Endothelial cell of umbilical vein (primary cell): ENCODE measurements at regions not wholly inside any gene's neighbourhood (a gene's known extent, or its start where the extent isn't known, plus 50 kb on each side); places are given as distances from the start of the nearest gene placed in this dataset.

Source experiments
- BruUV-seq: library from RNA; stranded (reverse); fragments of 400-500 nt; replicated peaks from 2 replicates; lab custom pipeline; 2021; lab: Mats Ljungman, UMichigan
- CTCF ChIA-PET: fragments of 300-600, 350-600 bp; sonication (Branson Sonifier 250); formaldehyde crosslinking; loops from one replicate; lab custom pipeline; 2021; ENCODE audit warnings: antibody characterized with exemption, inconsistent platforms; lab: Charles Lee
- POLR2A ChIA-PET: fragments of 300-600, 350-600 bp; sonication (Branson Sonifier 250); formaldehyde crosslinking; loops from one replicate; lab custom pipeline; 2021; ENCODE audit warnings: antibody characterized with exemption, inconsistent platforms; lab: Charles Lee
- DNase-seq: peaks from one replicate; pipeline ENCODE4 v3.0.0-alpha.2; 2011; ENCODE audit warnings: low read depth, low spot score
- FAIRE-seq: peaks from 2 replicates; lab custom pipeline; 2011; peaks lifted over from hg19 to GRCh38; lab: Jason Lieb, UNC
- H2AFZ ChIP-seq: 2 replicates; pipeline ENCODE4 v1.6.0; 2012; ENCODE audit warnings: low read depth, low read length, control low read depth, inconsistent platforms
- H3K27ac ChIP-seq: 2 replicates; pipeline ENCODE4 v1.5.1; 2011; ENCODE audit warnings: low read depth, mild to moderate bottlenecking, control low read depth, low read length, moderate library complexity; ENCODE audit not compliant: insufficient read depth
- H3K27me3 ChIP-seq, 2 experiments: 2 replicates each; pipeline versions ENCODE4 v1.6.0 to v1.6.1; 2011; ENCODE audit warnings: low read length in 2 of 2, mixed read lengths in 1 of 2; ENCODE audit not compliant: control insufficient read depth in 2 of 2, insufficient read depth in 2 of 2
- H3K36me3 ChIP-seq, 2 experiments: 2 replicates in 1 of 2; 3 replicates in 1 of 2; pipeline ENCODE4 v1.5.1; 2011; ENCODE audit warnings: low read length in 2 of 2, mild to moderate bottlenecking in 1 of 2, moderate library complexity in 1 of 2; ENCODE audit not compliant: control insufficient read depth in 2 of 2, insufficient read depth in 2 of 2; ENCODE audit errors: extremely low read depth in 1 of 2
- H3K4me1 ChIP-seq: 3 replicates; pipeline ENCODE4 v1.5.1; 2011; ENCODE audit warnings: mild to moderate bottlenecking, low read length; ENCODE audit not compliant: control insufficient read depth, insufficient read depth; ENCODE audit errors: extremely low read depth
- H3K4me2 ChIP-seq: 2 replicates; pipeline ENCODE4 v1.6.1; 2011; ENCODE audit warnings: low read length, control low read depth, mixed read lengths; ENCODE audit not compliant: insufficient read depth
- H3K4me3 ChIP-seq, 3 experiments: fragments of 200-600 bp in 1 of 3; sonication (generic), shearing (Covaris generic) in 1 of 3; replicated peaks in 1 of 3; 2 replicates each; pipeline ENCODE4 v1.5.1; 2011 to 2016; ENCODE audit warnings: control low read depth in 3 of 3, low read length in 3 of 3, mild to moderate bottlenecking in 2 of 3, inconsistent platforms in 1 of 3, low read depth in 1 of 3, moderate library complexity in 1 of 3; ENCODE audit not compliant: insufficient read depth in 1 of 3
- H3K79me2 ChIP-seq: 2 replicates; pipeline ENCODE4 v1.6.0; 2012; ENCODE audit warnings: low read length, inconsistent platforms; ENCODE audit not compliant: control insufficient read depth, insufficient read depth
- H3K9ac ChIP-seq: replicated peaks from 2 replicates; pipeline ENCODE3; 2011; ENCODE audit warnings: low read length, control low read depth; ENCODE audit not compliant: insufficient read depth; ENCODE audit errors: extremely low read depth
- H3K9me1 ChIP-seq: replicated peaks from 3 replicates; pipeline ENCODE4 v1.6.0; 2011; ENCODE audit warnings: mild to moderate bottlenecking, low read length; ENCODE audit not compliant: control insufficient read depth, insufficient read depth; ENCODE audit errors: extremely low read depth
- H3K9me3 ChIP-seq: replicated peaks from 2 replicates; pipeline ENCODE4 v1.5.1; 2012; ENCODE audit warnings: low read length, inconsistent platforms; ENCODE audit not compliant: control insufficient read depth, insufficient read depth
- H4K20me1 ChIP-seq: replicated peaks from 2 replicates; pipeline ENCODE3; 2011; ENCODE audit warnings: mild to moderate bottlenecking, low read length; ENCODE audit not compliant: control insufficient read depth, insufficient read depth; ENCODE audit errors: extremely low read depth
- CTCF ChIP-seq, 2 donors: IDR thresholded peaks; 1 replicate in 1 of 2; 2 replicates in 1 of 2; pipeline ENCODE4 v1.5.1; 2011; ENCODE audit warnings: low read length in 2 of 2, mild to moderate bottlenecking in 2 of 2, moderate library complexity in 2 of 2, control low read depth in 1 of 2, inconsistent platforms in 1 of 2, low read depth in 1 of 2; ENCODE audit not compliant: insufficient read depth in 1 of 2; ENCODE audit errors: extremely low read depth in 1 of 2
- EZH2 ChIP-seq: IDR thresholded peaks from 2 replicates; pipeline ENCODE4 v1.6.1; 2012; ENCODE audit warnings: borderline replicate concordance, low read depth, mild to moderate bottlenecking, moderate library complexity, low read length, inconsistent platforms; ENCODE audit not compliant: severe bottlenecking
- FOS ChIP-seq: IDR thresholded peaks from 2 replicates; pipeline ENCODE4 v1.6.1; 2011; ENCODE audit warnings: mild to moderate bottlenecking, low read length, moderate library complexity, borderline replicate concordance; ENCODE audit not compliant: insufficient read depth
- GATA2 ChIP-seq: IDR thresholded peaks from 2 replicates; pipeline ENCODE4 v1.7.0; 2011; ENCODE audit warnings: low read depth, mild to moderate bottlenecking, moderate library complexity, mixed read lengths, low read length; ENCODE audit not compliant: insufficient read length, insufficient read depth
- JUN ChIP-seq: IDR thresholded peaks from 2 replicates; pipeline ENCODE4 v1.6.1; 2011; ENCODE audit warnings: borderline replicate concordance, low read depth; ENCODE audit not compliant: insufficient read length, insufficient read depth
- MYC ChIP-seq: IDR thresholded peaks from one replicate; pipeline ENCODE4 v1.6.1; 2011; ENCODE audit warnings: mild to moderate bottlenecking, low read depth, low read length
- POLR2A ChIP-seq: IDR thresholded peaks from 2 replicates; pipeline ENCODE4 v1.6.1; 2012; ENCODE audit warnings: low read depth, mild to moderate bottlenecking, control low read depth, low read length
- POLR2AphosphoS5 ChIP-seq: IDR thresholded peaks from 2 replicates; pipeline ENCODE4 v1.6.1; 2012; ENCODE audit warnings: low read depth, mild to moderate bottlenecking, control low read depth, low read length, moderate library complexity; ENCODE audit not compliant: insufficient read depth
- dilution Hi-C: fragments of 300-500 bp; cut with MboI; formaldehyde crosslinking; loops from one replicate; pipeline ENCODE4 v1.15.0; 2019; ENCODE audit warnings: low sequenced_read_pairs; ENCODE audit not compliant: extremely low pct_ligation_motif_present
- intact Hi-C: fragments of 100-400 bp; cut with micrococcal nuclease; formaldehyde crosslinking; loops from one replicate; pipeline ENCODE4 v1.10.0; 2022
- TF ChIP-seq, protein P1 (sequence below): IDR thresholded peaks from 2 replicates; pipeline ENCODE4 v1.6.1; 2011; ENCODE audit not compliant: insufficient read depth, insufficient read length

GRCh38 chr12:47394070-47394469, 311.8 kb downstream of the RPAP3 start:
- dilution Hi-C loops = no loop called here
- DNase-seq (no peak), FAIRE-seq (no peak)
- intact Hi-C loops = loop anchor here (10.0 kb wide), 1 partner anchor 189 kb away; no protein-coding TSS in a partner anchor
- no peak overlapping the region for H2AFZ ChIP-seq
- peaks cover 18% of the 10 kb centered on the region for H3K4me1 ChIP-seq
- H3K9me1 ChIP-seq = no peaks in the 10 kb centered on the region
- H3K9me3 ChIP-seq = no peaks in the 10 kb centered on the region
- no peaks in the 10 kb centered on the region for H3K79me2 ChIP-seq
- no TSS peak for BruUV-seq
- H3K27ac ChIP-seq = no peak overlapping the region
- H3K4me2 ChIP-seq = no peak overlapping the region
- POLR2A ChIA-PET = no interaction called here
- no peak overlapping the region for H3K4me3 ChIP-seq
- no peaks in the 10 kb centered on the region for H3K27me3 ChIP-seq
- no peak overlapping the region for H3K9ac ChIP-seq
- CTCF ChIA-PET = interaction anchor here (1.4 to 8.2 kb wide), 3 partner anchors 10 to 360 kb away, joined by 4 to 306 read pairs (median 6); no protein-coding TSS in a partner anchor
- TF ChIP-seq EZH2 (no peak), JUN (no peak), FOS (no peak), GATA2 (no peak), POLR2A (no peak), POLR2AphosphoS5 (no peak), MYC (no peak), CTCF (IDR thresholded peaks at IDR 0.05; ENCODE audit: extremely low read depth in 1 of 2, insufficient read depth in 1 of 2, low read depth in 1 of 2, low read length in 2 of 2) (no peak)
- TF ChIP-seq, protein P1, sequence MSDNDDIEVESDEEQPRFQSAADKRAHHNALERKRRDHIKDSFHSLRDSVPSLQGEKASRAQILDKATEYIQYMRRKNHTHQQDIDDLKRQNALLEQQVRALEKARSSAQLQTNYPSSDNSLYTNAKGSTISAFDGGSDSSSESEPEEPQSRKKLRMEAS = no peak
- H3K36me3 ChIP-seq = no peaks in the 10 kb centered on the region
- no peaks in the 10 kb centered on the region for H4K20me1 ChIP-seq
